HG02973 (cell line): ENCODE measurements at regions not wholly inside any gene's neighbourhood (a gene's known extent, or its start where the extent isn't known, plus 50 kb on each side); places are given as distances from the start of the nearest gene placed in this dataset.
"Not testable (repeated sequence)": the region's sequence is repeated elsewhere in the genome, so short reads cannot be mapped to it uniquely, and the experiment has no call there.

ENCODE experiments used
- ATAC-seq: cut with Tn5 transposase; IDR thresholded peaks from one replicate; pipeline ENCODE4 v1.9.1; 2021; ENCODE audit warnings: moderate library complexity; ENCODE audit not compliant: unreplicated experiment

DNA sequence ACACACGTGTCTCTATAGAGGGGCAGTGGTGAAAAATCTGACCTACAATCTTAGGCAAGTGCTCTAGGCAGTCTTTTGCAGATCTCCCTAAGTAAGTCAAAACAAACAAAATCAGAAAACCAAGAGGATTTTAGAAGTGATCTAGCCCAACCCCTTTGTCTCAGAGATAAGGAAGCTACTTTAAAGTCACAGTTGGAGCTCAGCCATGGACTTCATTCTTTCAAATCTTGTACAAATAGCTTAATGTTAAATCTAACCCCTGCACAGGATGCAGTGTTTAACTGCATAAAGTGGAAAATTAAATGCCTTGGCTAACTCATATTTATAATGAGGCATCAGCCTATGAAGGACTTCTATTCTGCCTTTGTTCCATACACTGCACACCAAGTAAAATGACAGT is 135.1 kb upstream of the RFX3 start:
- ATAC-seq: no peak

DNA sequence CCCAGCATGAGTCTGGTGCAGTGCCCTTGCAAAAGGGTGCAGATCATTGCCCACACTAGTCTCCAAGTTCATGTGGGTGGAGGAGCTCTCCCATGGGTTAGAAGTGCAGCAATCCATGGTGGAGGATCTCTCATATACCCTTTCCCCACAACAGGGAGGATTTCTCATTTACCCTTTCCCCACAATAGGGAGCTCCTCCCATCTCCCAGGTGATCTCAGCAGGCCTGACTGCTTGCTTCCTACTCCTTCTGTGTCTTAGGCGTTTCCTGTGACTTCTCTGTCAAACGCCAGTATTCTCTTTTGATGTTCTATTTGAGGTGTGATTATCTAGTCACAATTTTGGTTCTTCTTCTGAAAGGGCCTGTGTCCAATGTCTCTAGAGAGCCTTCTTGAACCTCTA is 133.8 kb upstream of the RFX3 start:
- ATAC-seq: no peak

DNA sequence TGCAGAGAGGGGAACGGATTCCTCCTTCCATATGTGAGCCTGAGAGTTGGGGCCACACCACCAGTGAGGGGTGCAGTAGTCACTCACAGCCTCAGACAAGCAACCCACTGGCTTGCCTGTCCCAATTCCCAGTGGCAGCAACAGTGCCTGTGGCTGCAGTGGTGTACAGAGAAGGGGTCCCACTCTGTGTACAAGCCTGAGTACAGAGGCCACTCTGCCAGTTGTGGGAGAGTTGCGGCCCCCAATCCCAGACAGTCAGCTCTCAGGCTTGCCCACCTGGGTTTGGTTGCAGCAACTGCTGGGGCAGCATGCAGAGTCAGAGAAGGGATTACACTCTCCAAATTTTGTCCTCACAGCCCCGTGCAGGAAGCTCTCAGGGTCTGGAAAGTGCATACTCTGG is 133.2 kb upstream of the RFX3 start:
- ATAC-seq: no peak

DNA sequence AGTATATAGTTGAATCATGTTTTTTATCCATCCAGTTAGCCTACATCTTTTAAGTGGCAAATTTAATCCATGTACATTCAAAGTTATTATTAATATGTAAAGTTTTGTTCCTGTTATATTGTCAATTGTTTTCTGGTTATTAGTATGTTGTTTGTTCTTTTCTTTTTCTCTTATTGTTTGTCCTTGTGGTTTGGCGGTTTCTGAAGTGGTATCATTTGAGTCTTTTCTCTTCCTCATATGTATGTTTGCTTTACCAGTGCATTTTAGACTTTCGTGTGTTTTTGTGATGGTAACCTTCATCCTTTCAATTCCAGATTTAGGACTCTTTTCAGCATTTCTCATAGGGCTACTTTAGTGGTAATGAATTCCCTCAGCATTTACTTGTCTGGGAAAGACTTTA is 130.4 kb upstream of the RFX3 start:
- no peak for ATAC-seq

- no peak for ATAC-seq
Observed at GRCh38 chr9:3650994-3651622, 125.3 kb upstream of the RFX3 start.

GRCh38 chr9:3648722-3649246 is 123.0 kb upstream of the RFX3 start:
- ATAC-seq: no peak

GRCh38 chr9:3648266-3648665 is 122.5 kb upstream of the RFX3 start:
- no peak for ATAC-seq

- ATAC-seq: no peak
Observed at GRCh38 chr9:3647652-3648051, 121.9 kb upstream of the RFX3 start.

- no peak for ATAC-seq
Observed at GRCh38 chr9:3646226-3646625, 120.4 kb upstream of the RFX3 start.

DNA sequence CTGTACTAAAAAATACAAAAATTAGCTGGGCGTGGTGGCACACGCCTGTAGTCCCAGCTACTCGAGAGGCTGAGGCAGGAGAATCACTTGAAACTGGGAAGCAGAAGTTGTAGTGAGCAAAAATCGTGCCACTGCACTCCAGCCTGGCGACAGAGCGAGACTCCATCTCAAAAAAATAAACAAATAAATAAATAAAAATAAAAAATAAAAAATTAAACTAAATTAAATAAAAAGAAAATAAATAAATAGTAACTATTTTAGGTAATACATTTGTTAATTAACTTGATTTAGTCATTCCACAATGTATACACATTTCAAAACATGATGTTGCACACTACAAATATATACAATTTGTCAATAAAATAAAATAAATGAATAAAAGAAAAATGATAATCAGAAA is 116.3 kb upstream of the RFX3 start:
- not testable (repeated sequence) for ATAC-seq

GRCh38 chr9:3629495-3629894 is 103.7 kb upstream of the RFX3 start:
- ATAC-seq: no peak

GRCh38 chr9:3628239-3628638 is 102.4 kb upstream of the RFX3 start:
- no peak for ATAC-seq

GRCh38 chr9:3608011-3608410 is 82.2 kb upstream of the RFX3 start:
- no peak for ATAC-seq

DNA sequence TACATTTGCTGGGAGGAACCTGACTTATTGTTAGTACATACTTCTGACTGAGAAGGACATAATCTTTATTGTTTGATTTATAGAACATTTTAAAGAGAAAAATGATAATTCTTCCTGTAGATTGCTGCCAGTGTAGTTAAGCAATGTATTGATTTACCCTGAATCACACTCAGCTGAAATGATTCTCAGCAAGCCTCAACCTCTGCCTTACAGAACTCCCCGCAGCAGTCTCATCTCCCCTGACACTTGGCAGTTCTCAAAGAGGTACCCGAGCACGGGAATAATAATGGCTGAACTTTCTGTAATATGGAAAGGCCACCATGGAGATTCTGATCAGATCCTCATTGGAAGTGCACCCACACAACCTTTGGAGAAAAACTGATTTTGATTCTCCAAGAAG is 74.9 kb upstream of the RFX3 start:
- ATAC-seq: no peak

DNA sequence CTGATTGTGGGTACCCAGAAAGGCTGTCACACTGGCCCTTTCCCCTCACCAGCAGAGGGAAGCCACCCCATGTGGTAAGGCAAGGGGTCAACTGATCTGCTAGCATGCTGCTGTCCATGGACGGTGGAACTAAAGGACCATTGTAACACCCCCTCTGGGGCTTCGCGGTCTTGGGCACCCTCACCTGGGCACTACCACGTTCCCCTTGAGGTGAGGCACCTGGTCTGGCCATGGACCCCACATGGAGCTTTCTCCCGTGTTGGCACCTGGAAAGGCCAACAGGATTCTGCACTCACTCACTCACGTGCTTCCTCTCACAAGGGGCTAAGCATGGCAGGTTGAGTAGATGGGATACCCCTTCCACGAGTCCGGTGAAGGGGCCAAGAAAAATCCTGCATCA is 72.0 kb upstream of the RFX3 start:
- no peak for ATAC-seq

- ATAC-seq: no peak
Observed at GRCh38 chr9:3586066-3586465, 60.3 kb upstream of the RFX3 start.

DNA sequence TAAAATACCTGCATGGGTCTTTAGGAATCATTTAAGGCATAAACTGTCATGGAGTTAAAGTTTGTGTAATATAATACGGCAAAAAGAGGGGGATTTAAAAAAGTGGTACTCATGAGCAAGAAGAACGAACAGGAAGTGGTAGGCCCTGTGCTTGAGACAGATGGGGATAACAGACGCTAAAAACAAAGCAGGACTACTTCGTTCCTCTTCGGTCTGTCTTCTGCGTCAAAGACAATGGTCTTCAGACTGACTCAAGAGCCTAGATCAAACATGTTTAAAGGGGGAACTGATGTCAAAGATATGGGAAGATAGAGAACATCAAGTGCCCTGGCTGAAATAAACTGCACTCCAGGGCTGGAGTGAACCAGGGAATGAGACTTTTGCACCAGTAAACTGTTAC is 59.8 kb upstream of the RFX3 start:
- ATAC-seq: no peak

DNA sequence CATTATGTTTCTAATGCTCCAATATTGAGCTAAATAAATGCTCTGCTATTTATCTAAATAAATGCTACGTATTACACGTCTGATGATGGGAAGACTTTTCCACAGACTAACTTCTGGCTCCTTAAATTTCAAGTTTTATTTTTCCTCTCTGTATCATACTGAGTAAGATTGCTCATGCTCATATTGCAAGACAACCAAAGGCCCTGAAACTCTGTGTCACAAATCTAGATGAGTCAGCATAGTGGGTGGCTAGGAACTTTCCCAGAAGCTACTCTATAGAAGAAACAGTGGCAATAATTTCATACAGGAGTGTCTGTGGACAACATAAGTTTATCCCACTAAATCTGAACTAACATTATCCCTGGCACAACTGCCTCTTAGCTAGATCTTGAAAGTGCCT is 53.0 kb upstream of the RFX3 start:
- ATAC-seq: no peak

DNA sequence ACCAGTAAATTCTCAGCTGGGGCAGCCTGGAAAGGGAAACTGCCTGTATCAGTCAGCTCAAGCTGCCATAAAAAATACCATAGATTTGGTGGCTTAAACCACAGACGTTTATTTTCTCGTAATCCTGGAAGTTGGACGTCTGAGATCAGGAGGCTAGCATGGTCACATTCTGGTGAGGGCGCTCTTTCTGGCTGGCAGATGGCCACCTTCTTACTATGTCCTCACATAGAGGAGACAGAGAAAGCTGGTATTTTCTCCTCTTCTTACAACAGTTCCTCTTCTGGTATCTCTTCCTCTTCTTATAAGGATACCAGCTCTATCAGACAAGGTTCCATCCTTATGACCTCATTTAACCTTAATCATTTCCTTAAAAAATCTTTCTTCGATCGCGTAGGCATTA is 50.5 kb upstream of the RFX3 start:
- ATAC-seq: no peak

DNA sequence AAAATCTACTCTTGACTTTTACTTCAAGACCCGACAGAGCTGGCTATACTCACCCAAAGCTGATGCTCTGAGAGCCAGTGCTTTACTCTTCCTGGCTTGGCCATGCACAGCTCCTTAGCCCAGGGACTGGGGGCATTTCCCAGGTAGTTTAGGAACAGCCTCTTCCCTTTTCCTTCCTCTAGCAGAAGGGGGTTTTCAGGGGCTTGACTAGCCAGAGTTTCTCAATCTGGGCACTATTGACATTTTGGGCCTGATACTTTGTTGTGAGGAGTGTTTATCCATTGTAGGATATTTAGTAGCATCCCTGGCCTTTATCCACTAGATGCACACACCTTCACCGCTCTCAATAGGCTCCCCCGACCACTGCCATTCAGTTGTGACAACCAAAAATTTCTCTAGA is 50.0 kb upstream of the RFX3 start:
- ATAC-seq: no peak
